ENCODE measurements at regions not wholly inside any gene's neighbourhood (a gene's known extent, or its start where the extent isn't known, plus 50 kb on each side); places are given as distances from the start of the nearest gene placed in this dataset.

DNA sequence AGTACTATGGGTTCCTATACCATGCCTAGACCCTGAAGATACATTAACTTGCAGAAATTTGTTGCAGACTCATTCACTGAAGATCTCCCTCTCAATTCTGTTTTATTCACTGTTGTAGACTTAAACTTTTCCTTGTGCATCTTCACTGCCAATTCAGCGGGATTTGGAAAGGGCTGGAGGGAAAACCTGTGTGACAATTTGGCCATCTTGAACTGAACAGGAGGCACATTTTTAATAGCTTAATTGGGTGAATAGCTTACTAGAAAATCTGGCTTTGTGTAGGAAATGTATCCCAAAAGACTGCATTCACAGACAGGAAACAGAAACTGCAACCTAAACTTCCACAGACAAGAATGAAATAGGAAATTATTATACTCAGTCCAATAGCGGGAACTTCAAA, 512.3 kb downstream of the XIRP2 start:
- TF ChIP-seq, protein P1, sequence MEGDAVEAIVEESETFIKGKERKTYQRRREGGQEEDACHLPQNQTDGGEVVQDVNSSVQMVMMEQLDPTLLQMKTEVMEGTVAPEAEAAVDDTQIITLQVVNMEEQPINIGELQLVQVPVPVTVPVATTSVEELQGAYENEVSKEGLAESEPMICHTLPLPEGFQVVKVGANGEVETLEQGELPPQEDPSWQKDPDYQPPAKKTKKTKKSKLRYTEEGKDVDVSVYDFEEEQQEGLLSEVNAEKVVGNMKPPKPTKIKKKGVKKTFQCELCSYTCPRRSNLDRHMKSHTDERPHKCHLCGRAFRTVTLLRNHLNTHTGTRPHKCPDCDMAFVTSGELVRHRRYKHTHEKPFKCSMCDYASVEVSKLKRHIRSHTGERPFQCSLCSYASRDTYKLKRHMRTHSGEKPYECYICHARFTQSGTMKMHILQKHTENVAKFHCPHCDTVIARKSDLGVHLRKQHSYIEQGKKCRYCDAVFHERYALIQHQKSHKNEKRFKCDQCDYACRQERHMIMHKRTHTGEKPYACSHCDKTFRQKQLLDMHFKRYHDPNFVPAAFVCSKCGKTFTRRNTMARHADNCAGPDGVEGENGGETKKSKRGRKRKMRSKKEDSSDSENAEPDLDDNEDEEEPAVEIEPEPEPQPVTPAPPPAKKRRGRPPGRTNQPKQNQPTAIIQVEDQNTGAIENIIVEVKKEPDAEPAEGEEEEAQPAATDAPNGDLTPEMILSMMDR (IDR thresholded peaks at IDR 0.05): no peak
- no peak for TF ChIP-seq POLR2A (IDR thresholded peaks at IDR 0.05)
